ENCODE measurements at regions not wholly inside any gene's neighbourhood (a gene's known extent, or its start where the extent isn't known, plus 50 kb on each side); places are given as distances from the start of the nearest gene placed in this dataset.

GRCh38 chr2:3913166-3913565, 209.8 kb downstream of the DCDC2C start:
- TF ChIP-seq CTCF (IDR thresholded peaks at IDR 0.05), result no peak

GRCh38 chr2:3914241-3914640, 210.9 kb downstream of the DCDC2C start:
- no peak for DNase-seq
- TF ChIP-seq CTCF (IDR thresholded peaks at IDR 0.05), result no peak
- H3K36me3 ChIP-seq, result no peaks in the 10 kb centered on the region
- H3K27me3 ChIP-seq, result no peaks in the 10 kb centered on the region
- no peak overlapping the region for H3K4me3 ChIP-seq
- WGBS, 2 donors, result 53 to 67% methylated on average over 3 of the region's 3 CpGs
- intact Hi-C loops (cut with DNase I), result no loop called here
- FAIRE-seq, result no peak
- ATAC-seq, result no peak
- no peaks in the 10 kb centered on the region for H3K4me1 ChIP-seq
- H3K9me3 ChIP-seq, result no peaks in the 10 kb centered on the region
- H3K27ac ChIP-seq, result no peak overlapping the region

More at GRCh38 chr2:3913166-3913565, 209.8 kb downstream of the DCDC2C start:
- Histone ChIP-seq H3K27me3 (no peaks in the 10 kb centered on the region), H3K36me3 (no peaks in the 10 kb centered on the region), H3K4me1 (no peaks in the 10 kb centered on the region), H3K9me3 (no peaks in the 10 kb centered on the region), H3K27ac (no peak overlapping the region), H3K4me3 (no peak overlapping the region)
- DNase-seq (no peak), ATAC-seq (no peak), FAIRE-seq (no peak)
- intact Hi-C loops (cut with DNase I), result no loop called here
- WGBS, 2 donors, result 66 to 72% methylated on average over 12 of the region's 12 CpGs

- FAIRE-seq (no peak), ATAC-seq (no peak), DNase-seq (no peak)
- no peak overlapping the region for H3K4me3 ChIP-seq
- no peaks in the 10 kb centered on the region for H3K27me3 ChIP-seq
- no peaks in the 10 kb centered on the region for H3K36me3 ChIP-seq
- H3K4me1 ChIP-seq, result no peaks in the 10 kb centered on the region
- no peak overlapping the region for H3K27ac ChIP-seq
- 42 to 45% methylated on average over 5 of the region's 5 CpGs for WGBS, 2 donors
- H3K9me3 ChIP-seq, result no peaks in the 10 kb centered on the region
- intact Hi-C loops (cut with DNase I), result no loop called here
- no peak for TF ChIP-seq CTCF (IDR thresholded peaks at IDR 0.05)
Observed at GRCh38 chr2:3927031-3927430, 223.7 kb downstream of the DCDC2C start.

- H3K4me1 ChIP-seq, result no peaks in the 10 kb centered on the region
- H3K27me3 ChIP-seq, result no peaks in the 10 kb centered on the region
- no peak for DNase-seq
- no peak for ATAC-seq
- H3K36me3 ChIP-seq, result no peaks in the 10 kb centered on the region
- no peak for FAIRE-seq
- 39 to 58% methylated on average over 3 of the region's 3 CpGs for WGBS, 2 donors
- TF ChIP-seq CTCF (IDR thresholded peaks at IDR 0.05), result no peak
- intact Hi-C loops (cut with DNase I), result no loop called here
- H3K27ac ChIP-seq, result no peak overlapping the region
- H3K4me3 ChIP-seq, result no peak overlapping the region
- H3K9me3 ChIP-seq, result no peaks in the 10 kb centered on the region
Observed at GRCh38 chr2:3929374-3929773, 226.0 kb downstream of the DCDC2C start.

GRCh38 chr2:3930246-3930645, 226.9 kb downstream of the DCDC2C start:
- no peak overlapping the region for H3K27ac ChIP-seq
- H3K9me3 ChIP-seq, result no peaks in the 10 kb centered on the region
- H3K36me3 ChIP-seq, result no peaks in the 10 kb centered on the region
- ATAC-seq (no peak), FAIRE-seq (no peak), DNase-seq (no peak)
- no peaks in the 10 kb centered on the region for H3K27me3 ChIP-seq
- no peaks in the 10 kb centered on the region for H3K4me1 ChIP-seq
- 53 to 57% methylated on average over 7 of the region's 8 CpGs for WGBS, 2 donors
- no peak overlapping the region for H3K4me3 ChIP-seq
- no peak for TF ChIP-seq CTCF (IDR thresholded peaks at IDR 0.05)
- intact Hi-C loops (cut with DNase I), result no loop called here

Data from pancreas (tissue), 10 donors.